ENCODE measurements at regions not wholly inside any gene's neighbourhood (a gene's known extent, or its start where the extent isn't known, plus 50 kb on each side); places are given as distances from the start of the nearest gene placed in this dataset.
"Not testable (repeated sequence)": the region's sequence is repeated elsewhere in the genome, so short reads cannot be mapped to it uniquely, and the experiment has no call there.

GRCh38 chr6:51007237-51007636 lies 188.6 kb downstream of the TFAP2B start:
- intact Hi-C loops (cut with DNase I): no loop called here
- Histone ChIP-seq H3K27me3 (replicated peaks; ENCODE audit: insufficient read depth) (no peaks in the 10 kb centered on the region), H3K36me3 (no peaks in the 10 kb centered on the region), H3K4me3 (no peak overlapping the region), H3K27ac (no peak overlapping the region), H3K9me3 (no peaks in the 10 kb centered on the region), H3K4me1 (replicated peaks) (no peaks in the 10 kb centered on the region)
- DNase-seq (ENCODE audit: low spot score): no peak
- TF ChIP-seq POLR2A (IDR thresholded peaks at IDR 0.05) (no peak), POLR2AphosphoS5 (IDR thresholded peaks at IDR 0.05) (no peak)
- TF ChIP-seq, protein P1, sequence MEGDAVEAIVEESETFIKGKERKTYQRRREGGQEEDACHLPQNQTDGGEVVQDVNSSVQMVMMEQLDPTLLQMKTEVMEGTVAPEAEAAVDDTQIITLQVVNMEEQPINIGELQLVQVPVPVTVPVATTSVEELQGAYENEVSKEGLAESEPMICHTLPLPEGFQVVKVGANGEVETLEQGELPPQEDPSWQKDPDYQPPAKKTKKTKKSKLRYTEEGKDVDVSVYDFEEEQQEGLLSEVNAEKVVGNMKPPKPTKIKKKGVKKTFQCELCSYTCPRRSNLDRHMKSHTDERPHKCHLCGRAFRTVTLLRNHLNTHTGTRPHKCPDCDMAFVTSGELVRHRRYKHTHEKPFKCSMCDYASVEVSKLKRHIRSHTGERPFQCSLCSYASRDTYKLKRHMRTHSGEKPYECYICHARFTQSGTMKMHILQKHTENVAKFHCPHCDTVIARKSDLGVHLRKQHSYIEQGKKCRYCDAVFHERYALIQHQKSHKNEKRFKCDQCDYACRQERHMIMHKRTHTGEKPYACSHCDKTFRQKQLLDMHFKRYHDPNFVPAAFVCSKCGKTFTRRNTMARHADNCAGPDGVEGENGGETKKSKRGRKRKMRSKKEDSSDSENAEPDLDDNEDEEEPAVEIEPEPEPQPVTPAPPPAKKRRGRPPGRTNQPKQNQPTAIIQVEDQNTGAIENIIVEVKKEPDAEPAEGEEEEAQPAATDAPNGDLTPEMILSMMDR (IDR thresholded peaks at IDR 0.05): no peak

DNA sequence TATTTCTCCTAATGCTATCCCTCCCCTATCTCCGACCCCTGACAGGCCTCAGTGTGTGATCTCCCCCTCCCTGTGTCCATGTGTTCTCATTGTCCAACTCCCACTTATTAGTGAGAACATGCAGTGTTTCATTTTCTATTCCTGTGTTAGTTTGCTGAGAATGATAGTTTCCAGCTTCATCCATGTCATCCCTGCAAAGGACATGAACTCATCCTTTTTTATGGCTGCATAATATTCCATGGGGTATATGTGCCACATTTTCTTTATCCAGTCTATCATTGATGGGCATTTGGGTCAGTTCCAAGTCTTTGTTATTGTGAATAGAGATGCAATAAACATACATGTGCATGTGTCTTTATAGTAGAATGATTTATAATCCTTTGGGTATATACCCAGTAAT lies 190.0 kb downstream of the TFAP2B start:
- H3K27me3 ChIP-seq (replicated peaks; ENCODE audit: insufficient read depth); H3K4me1 ChIP-seq (replicated peaks); intact Hi-C loops (cut with DNase I); H3K27ac ChIP-seq; H3K4me3 ChIP-seq; H3K9me3 ChIP-seq; DNase-seq (ENCODE audit: low spot score); H3K36me3 ChIP-seq: not testable (repeated sequence)
- WGBS: 91% methylated on average over 1 of the region's 1 CpG

GRCh38 chr6:51013376-51013775 lies 194.7 kb downstream of the TFAP2B start:
- DNase-seq (ENCODE audit: low spot score): no peak
- H3K4me1 ChIP-seq (replicated peaks): no peaks in the 10 kb centered on the region
- intact Hi-C loops (cut with DNase I): no loop called here
- H3K27ac ChIP-seq: no peak overlapping the region
- TF ChIP-seq, protein P1 (IDR thresholded peaks at IDR 0.05): no peak
- TF ChIP-seq POLR2AphosphoS5 (IDR thresholded peaks at IDR 0.05) (no peak), POLR2A (IDR thresholded peaks at IDR 0.05) (no peak)
- H3K27me3 ChIP-seq (replicated peaks; ENCODE audit: insufficient read depth): no peaks in the 10 kb centered on the region
- H3K4me3 ChIP-seq: no peak overlapping the region
- no peaks in the 10 kb centered on the region for H3K36me3 ChIP-seq
- H3K9me3 ChIP-seq: no peaks in the 10 kb centered on the region

DNA sequence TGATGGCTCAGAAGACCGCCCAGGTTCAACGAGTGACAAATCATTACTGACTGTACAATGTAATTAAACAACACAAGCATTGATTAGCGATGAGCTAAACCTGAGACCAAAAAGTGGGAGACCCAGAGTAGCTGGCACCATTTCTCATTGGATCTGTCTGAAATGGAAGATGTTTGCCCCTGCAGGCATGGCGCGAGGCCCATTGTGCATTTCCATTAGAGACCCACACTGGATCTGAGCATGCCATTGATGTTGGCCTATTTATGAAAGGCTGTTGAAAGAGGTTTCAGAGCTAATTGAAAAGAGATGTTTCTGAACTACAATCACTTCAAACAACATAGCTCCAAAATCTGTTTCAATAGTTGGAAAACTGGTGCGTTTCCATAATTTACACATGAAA lies 196.7 kb downstream of the TFAP2B start:
- intact Hi-C loops (cut with DNase I): no loop called here
- no peak for TF ChIP-seq POLR2A (IDR thresholded peaks at IDR 0.05)
- WGBS: 88% methylated on average over 6 of the region's 6 CpGs

DNA sequence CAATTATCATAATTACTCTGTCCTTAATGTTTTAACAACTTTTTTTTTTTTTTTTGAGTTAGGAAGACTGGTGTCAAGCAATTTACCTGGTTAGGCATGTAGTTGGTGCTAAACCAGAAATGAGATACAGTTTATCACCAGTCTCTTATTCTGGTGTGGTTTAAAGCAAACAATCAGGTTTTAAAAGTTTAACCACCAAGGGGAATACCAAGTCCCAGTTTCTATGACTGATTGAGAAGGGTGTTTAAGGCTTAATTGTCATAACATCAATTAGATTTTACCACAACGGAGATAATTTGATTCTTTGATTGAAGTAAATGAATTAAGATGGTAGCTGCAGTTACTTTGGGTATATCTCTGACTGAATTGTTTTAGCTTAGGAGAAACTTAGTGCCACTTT lies 197.8 kb downstream of the TFAP2B start:
- Histone ChIP-seq H3K4me3 (no peak overlapping the region), H3K27ac (no peak overlapping the region), H3K9me3 (no peaks in the 10 kb centered on the region), H3K36me3 (no peaks in the 10 kb centered on the region), H3K4me1 (replicated peaks) (no peaks in the 10 kb centered on the region), H3K27me3 (replicated peaks; ENCODE audit: insufficient read depth) (no peaks in the 10 kb centered on the region)
- intact Hi-C loops (cut with DNase I): no loop called here
- no peak for DNase-seq (ENCODE audit: low spot score)
- TF ChIP-seq POLR2AphosphoS5 (IDR thresholded peaks at IDR 0.05) (no peak), POLR2A (IDR thresholded peaks at IDR 0.05) (no peak)
- TF ChIP-seq, protein P1 (IDR thresholded peaks at IDR 0.05): no peak
- WGBS: 94% methylated on average over 1 of the region's 1 CpG

More for the DNA sequence above, 196.7 kb downstream of the TFAP2B start:
- Histone ChIP-seq H3K36me3 (no peaks in the 10 kb centered on the region), H3K4me3 (no peak overlapping the region), H3K4me1 (replicated peaks) (no peaks in the 10 kb centered on the region), H3K27me3 (replicated peaks; ENCODE audit: insufficient read depth) (no peaks in the 10 kb centered on the region), H3K9me3 (no peaks in the 10 kb centered on the region), H3K27ac (no peak overlapping the region)
- DNase-seq (ENCODE audit: low spot score): no peak

GRCh38 chr6:51019806-51020205 lies 201.1 kb downstream of the TFAP2B start:
- TF ChIP-seq, protein P1 (IDR thresholded peaks at IDR 0.05): no peak
- TF ChIP-seq POLR2AphosphoS5 (IDR thresholded peaks at IDR 0.05) (no peak), POLR2A (IDR thresholded peaks at IDR 0.05) (no peak)
- Histone ChIP-seq H3K27ac (no peak overlapping the region), H3K27me3 (replicated peaks; ENCODE audit: insufficient read depth) (no peaks in the 10 kb centered on the region), H3K4me3 (no peak overlapping the region), H3K9me3 (no peaks in the 10 kb centered on the region), H3K4me1 (replicated peaks) (no peaks in the 10 kb centered on the region), H3K36me3 (no peaks in the 10 kb centered on the region)
- 30% methylated on average over 5 of the region's 5 CpGs for WGBS
- DNase-seq (ENCODE audit: low spot score): no peak
- intact Hi-C loops (cut with DNase I): no loop called here

Data from prostate gland (tissue), 2 donors.